HepG2 (cell line): ENCODE measurements at regions not wholly inside any gene's neighbourhood (a gene's known extent, or its start where the extent isn't known, plus 50 kb on each side); places are given as distances from the start of the nearest gene placed in this dataset.

ENCODE experiments used
- ATAC-seq: fragments of 200-7000 bp; cut with Tn5 transposase; 3 replicates; pipeline ENCODE4 v1.9.1; 2020; ENCODE audit warnings: mild to moderate bottlenecking, moderate library complexity
- BruUV-seq: library from RNA; stranded (reverse); fragments of 400-500 nt; replicated peaks from 2 replicates; lab custom pipeline; 2021; lab: Mats Ljungman, UMichigan
- CTCF ChIA-PET: fragments of 300-600 bp; formaldehyde crosslinking; extraction: SDS; loops from one replicate; lab custom pipeline; 2021; ENCODE audit warnings: low total read pairs, inconsistent platforms, low intra/inter-chr PET ratio; lab: Yijun Ruan, JAX
- POLR2A ChIA-PET: fragments of 350-600 bp; sonication (Branson Sonifier 250); formaldehyde crosslinking; loops from one replicate; lab custom pipeline; 2020; ENCODE audit warnings: antibody characterized with exemption, inconsistent platforms; lab: Yijun Ruan, JAX
- DNase-seq: peaks from one replicate; pipeline ENCODE4 v3.0.0-alpha.2; 2015; ENCODE audit warnings: low spot score
- FAIRE-seq: peaks from 3 replicates; lab custom pipeline; 2011; peaks lifted over from hg19 to GRCh38; lab: Jason Lieb, UNC
- H2AFZ ChIP-seq: one replicate; pipeline ENCODE4 v1.6.1; 2011; ENCODE audit warnings: low read length, inconsistent platforms
- H3K27ac ChIP-seq: fragments of 300-600 bp; 3 replicates; pipeline ENCODE4 v1.8.0; 2011; ENCODE audit warnings: mixed run types, mild to moderate bottlenecking, mixed read lengths, low read length, inconsistent platforms; ENCODE audit not compliant: insufficient read depth; ENCODE audit errors: extremely low read length
- H3K27me3 ChIP-seq, 2 experiments: fragments of 200-600 bp in 1 of 2; 2 replicates in 1 of 2; 3 replicates in 1 of 2; pipeline versions ENCODE4 v1.6.0 to v1.8.0; 2011; ENCODE audit warnings: low read length in 2 of 2, mild to moderate bottlenecking in 2 of 2, moderate library complexity in 2 of 2, inconsistent platforms in 1 of 2; ENCODE audit not compliant: insufficient read depth in 2 of 2, control insufficient read depth in 1 of 2
- H3K36me3 ChIP-seq, 2 experiments: fragments of 200-600 bp in 1 of 2; replicated peaks in 1 of 2; 2 replicates in 1 of 2; 3 replicates in 1 of 2; pipeline versions ENCODE4 v1.5.1 to v1.8.0; 2011; ENCODE audit warnings: low read length in 2 of 2, inconsistent platforms in 1 of 2; ENCODE audit not compliant: insufficient read depth in 2 of 2, control insufficient read depth in 1 of 2
- H3K4me1 ChIP-seq: 2 replicates; pipeline ENCODE4 v1.5.1; 2012; ENCODE audit warnings: low read length, inconsistent platforms; ENCODE audit not compliant: insufficient read depth
- H3K4me2 ChIP-seq: 2 replicates; pipeline ENCODE4 v1.6.0; 2011; ENCODE audit warnings: low read depth, low read length, inconsistent platforms
- H3K4me3 ChIP-seq, 3 experiments: fragments of 200-600 bp in 1 of 3; sonication (generic), shearing (Covaris generic) in 1 of 3; replicated peaks in 1 of 3; 2 replicates each; pipeline ENCODE4 v1.5.1; 2011 to 2016; ENCODE audit warnings: low read length in 3 of 3, inconsistent platforms in 2 of 3, low read depth in 2 of 3, mild to moderate bottlenecking in 2 of 3, control low read depth in 1 of 3, mixed read lengths in 1 of 3; ENCODE audit not compliant: insufficient read depth in 1 of 3
- H3K79me2 ChIP-seq: one replicate; pipeline ENCODE4 v1.6.1; 2011; ENCODE audit warnings: low read length, inconsistent platforms; ENCODE audit not compliant: insufficient read depth
- H3K9ac ChIP-seq: 2 replicates; pipeline ENCODE4 v1.6.0; 2011; ENCODE audit warnings: mild to moderate bottlenecking, low read depth, low read length, inconsistent platforms; ENCODE audit not compliant: insufficient read depth
- H3K9me3 ChIP-seq: 2 replicates; pipeline ENCODE4 v1.5.1; 2012; ENCODE audit warnings: mild to moderate bottlenecking, low read length
- H4K20me1 ChIP-seq: 2 replicates; pipeline ENCODE4 v1.6.0; 2011; ENCODE audit warnings: inconsistent platforms, mild to moderate bottlenecking, low read length, moderate library complexity; ENCODE audit not compliant: insufficient read depth
- FOXA3 ChIP-seq: IDR thresholded peaks from 2 replicates; pipeline ENCODE4 v1.6.1; 2016; ENCODE audit warnings: missing genetic modification reagents, missing compliant biosample characterization
- HCFC1 ChIP-seq: fragments of 150-350 bp; IDR thresholded peaks from 2 replicates; pipeline ENCODE4 v1.6.1; 2014; ENCODE audit warnings: low read depth, low read length
- HHEX ChIP-seq: IDR thresholded peaks from 2 replicates; pipeline ENCODE4 v1.6.1; 2016; ENCODE audit warnings: control low read depth
- NCOR1 ChIP-seq: fragments of 200-600 bp; sonication (generic); IDR thresholded peaks from 2 replicates; pipeline ENCODE4 v1.7.0; 2017; ENCODE audit warnings: antibody characterized with exemption, low read length, borderline replicate concordance
- PCBP2 ChIP-seq: fragments of 200-400 bp; formaldehyde crosslinking; optimal IDR thresholded peaks from 2 replicates; pipeline ENCODE3; 2018; ENCODE audit warnings: low read length, low read depth; ENCODE audit not compliant: poor library complexity, severe bottlenecking
- SRSF1 ChIP-seq: fragments of 200-400 bp; formaldehyde crosslinking; optimal IDR thresholded peaks from 2 replicates; pipeline ENCODE3; 2017; ENCODE audit warnings: mild to moderate bottlenecking, low read depth, low read length, moderate library complexity
- THAP11 ChIP-seq: IDR thresholded peaks from 2 replicates; pipeline ENCODE4 v1.6.1; 2016; ENCODE audit warnings: missing biosample characterization, missing genetic modification reagents
- ZBTB1 ChIP-seq: sonication (generic); formaldehyde crosslinking; IDR thresholded peaks from 2 replicates; pipeline ENCODE4 v1.4.0; 2020; ENCODE audit warnings: missing genetic modification reagents, borderline replicate concordance
- ZIK1 ChIP-seq: sonication (generic); formaldehyde crosslinking; IDR thresholded peaks from 2 replicates; pipeline ENCODE4 v1.5.0; 2020; ENCODE audit warnings: mild to moderate bottlenecking, low read depth, missing genetic modification reagents, borderline replicate concordance
- ZNF549 ChIP-seq: sonication (generic); formaldehyde crosslinking; IDR thresholded peaks from 2 replicates; pipeline ENCODE4 v1.5.0; 2020; ENCODE audit warnings: missing genetic modification reagents
- WGBS: methylation state at CpG from one replicate; pipeline ENCODE4 v1.1.6; 2017; ENCODE audit warnings: low lambda C conversion rate; 5-methylcytosine and 5-hydroxymethylcytosine counted together
- in situ Hi-C: cut with HindIII; loops from 2 replicates; pipeline ENCODE4 v1.10.0; 2017; ENCODE audit warnings: low pct_unique_long_range_greater_than_20kb; ENCODE audit not compliant: extremely low pct_ligation_motif_present
- intact Hi-C: fragments of 100-400 bp; cut with micrococcal nuclease; formaldehyde crosslinking; loops from one replicate; pipeline ENCODE4 v1.10.0; 2022; ENCODE audit not compliant: unreplicated experiment
- TF ChIP-seq, protein P1 (sequence below): sonication (generic); formaldehyde crosslinking; IDR thresholded peaks from 2 replicates; pipeline ENCODE4 v1.5.0; 2020; ENCODE audit warnings: missing genetic modification reagents
- TF ChIP-seq, protein P2 (sequence below): sonication (generic); formaldehyde crosslinking; IDR thresholded peaks from 2 replicates; pipeline ENCODE4 v1.4.0; 2020; ENCODE audit warnings: missing genetic modification reagents
- TF ChIP-seq, protein P3 (sequence below): sonication (generic); formaldehyde crosslinking; IDR thresholded peaks from 2 replicates; pipeline ENCODE4 v1.5.1; 2020; ENCODE audit warnings: missing genetic modification reagents, mild to moderate bottlenecking, borderline replicate concordance
- TF ChIP-seq, protein P4 (sequence below): sonication (generic); formaldehyde crosslinking; IDR thresholded peaks from 2 replicates; pipeline ENCODE4 v1.4.0; 2020; ENCODE audit warnings: mild to moderate bottlenecking, missing genetic modification reagents

DNA sequence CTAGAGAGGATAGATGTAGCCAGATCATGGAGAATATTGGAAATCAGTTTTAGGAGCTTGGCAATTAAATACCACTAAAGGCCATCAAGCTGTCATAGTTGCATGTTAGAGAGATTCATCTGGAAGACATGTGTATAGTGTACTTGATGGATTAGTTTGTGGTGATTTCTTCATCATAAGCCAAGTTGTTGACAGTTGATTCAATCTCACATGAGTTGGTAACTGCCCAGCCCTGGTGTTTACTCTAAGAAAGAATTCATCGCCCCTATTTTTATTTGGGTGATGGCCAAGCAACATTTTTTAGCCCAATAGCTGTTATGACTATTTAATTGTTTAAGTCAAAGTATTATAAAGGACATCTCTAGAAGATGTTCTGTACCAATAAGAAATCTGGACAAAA, 737.6 kb downstream of the PLA2G4A start:
- Histone ChIP-seq H2AFZ (no peak overlapping the region), H3K36me3 (no peaks in the 10 kb centered on the region), H3K9me3 (no peaks in the 10 kb centered on the region), H3K27me3 (no peaks in the 10 kb centered on the region), H3K4me2 (no peak overlapping the region), H4K20me1 (no peaks in the 10 kb centered on the region), H3K4me1 (no peaks in the 10 kb centered on the region), H3K27ac (no peak overlapping the region), H3K4me3 (no peak overlapping the region), H3K9ac (no peak overlapping the region), H3K79me2 (no peaks in the 10 kb centered on the region)
- BruUV-seq, result no TSS peak
- WGBS, result 36% methylated on average over 1 of the region's 1 CpG
- intact Hi-C loops, result no loop called here
- no peak for DNase-seq
- POLR2A ChIA-PET, result no interaction called here
- in situ Hi-C loops, result no loop called here
- TF ChIP-seq PCBP2, result no peak
- no peak for TF ChIP-seq HHEX
- TF ChIP-seq ZIK1 (CRISPR knock-in tag), result no peak
- TF ChIP-seq, protein P1, sequence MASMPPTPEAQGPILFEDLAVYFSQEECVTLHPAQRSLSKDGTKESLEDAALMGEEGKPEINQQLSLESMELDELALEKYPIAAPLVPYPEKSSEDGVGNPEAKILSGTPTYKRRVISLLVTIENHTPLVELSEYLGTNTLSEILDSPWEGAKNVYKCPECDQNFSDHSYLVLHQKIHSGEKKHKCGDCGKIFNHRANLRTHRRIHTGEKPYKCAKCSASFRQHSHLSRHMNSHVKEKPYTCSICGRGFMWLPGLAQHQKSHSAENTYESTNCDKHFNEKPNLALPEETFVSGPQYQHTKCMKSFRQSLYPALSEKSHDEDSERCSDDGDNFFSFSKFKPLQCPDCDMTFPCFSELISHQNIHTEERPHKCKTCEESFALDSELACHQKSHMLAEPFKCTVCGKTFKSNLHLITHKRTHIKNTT (CRISPR knock-in tag), result no peak
- no peak for TF ChIP-seq THAP11 (CRISPR knock-in tag)
- TF ChIP-seq ZNF549 (CRISPR knock-in tag), result no peak
- no peak for TF ChIP-seq SRSF1
- no peak for TF ChIP-seq ZBTB1
- TF ChIP-seq HCFC1, result no peak
- TF ChIP-seq, protein P2, sequence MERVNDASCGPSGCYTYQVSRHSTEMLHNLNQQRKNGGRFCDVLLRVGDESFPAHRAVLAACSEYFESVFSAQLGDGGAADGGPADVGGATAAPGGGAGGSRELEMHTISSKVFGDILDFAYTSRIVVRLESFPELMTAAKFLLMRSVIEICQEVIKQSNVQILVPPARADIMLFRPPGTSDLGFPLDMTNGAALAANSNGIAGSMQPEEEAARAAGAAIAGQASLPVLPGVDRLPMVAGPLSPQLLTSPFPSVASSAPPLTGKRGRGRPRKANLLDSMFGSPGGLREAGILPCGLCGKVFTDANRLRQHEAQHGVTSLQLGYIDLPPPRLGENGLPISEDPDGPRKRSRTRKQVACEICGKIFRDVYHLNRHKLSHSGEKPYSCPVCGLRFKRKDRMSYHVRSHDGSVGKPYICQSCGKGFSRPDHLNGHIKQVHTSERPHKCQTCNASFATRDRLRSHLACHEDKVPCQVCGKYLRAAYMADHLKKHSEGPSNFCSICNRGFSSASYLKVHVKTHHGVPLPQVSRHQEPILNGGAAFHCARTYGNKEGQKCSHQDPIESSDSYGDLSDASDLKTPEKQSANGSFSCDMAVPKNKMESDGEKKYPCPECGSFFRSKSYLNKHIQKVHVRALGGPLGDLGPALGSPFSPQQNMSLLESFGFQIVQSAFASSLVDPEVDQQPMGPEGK (CRISPR knock-in tag), result no peak
- TF ChIP-seq, protein P3, sequence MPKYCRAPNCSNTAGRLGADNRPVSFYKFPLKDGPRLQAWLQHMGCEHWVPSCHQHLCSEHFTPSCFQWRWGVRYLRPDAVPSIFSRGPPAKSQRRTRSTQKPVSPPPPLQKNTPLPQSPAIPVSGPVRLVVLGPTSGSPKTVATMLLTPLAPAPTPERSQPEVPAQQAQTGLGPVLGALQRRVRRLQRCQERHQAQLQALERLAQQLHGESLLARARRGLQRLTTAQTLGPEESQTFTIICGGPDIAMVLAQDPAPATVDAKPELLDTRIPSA (CRISPR knock-in tag), result no peak
- TF ChIP-seq NCOR1, result no peak
- no peak for TF ChIP-seq FOXA3 (CRISPR knock-in tag)
- TF ChIP-seq, protein P4, sequence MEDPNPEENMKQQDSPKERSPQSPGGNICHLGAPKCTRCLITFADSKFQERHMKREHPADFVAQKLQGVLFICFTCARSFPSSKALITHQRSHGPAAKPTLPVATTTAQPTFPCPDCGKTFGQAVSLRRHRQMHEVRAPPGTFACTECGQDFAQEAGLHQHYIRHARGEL (CRISPR knock-in tag), result no peak
- CTCF ChIA-PET, result no interaction called here
- ATAC-seq, result no peak
- no peak for FAIRE-seq
